ENCODE measurements at regions not wholly inside any gene's neighbourhood (a gene's known extent, or its start where the extent isn't known, plus 50 kb on each side); places are given as distances from the start of the nearest gene placed in this dataset.
"Not testable (repeated sequence)": the region's sequence is repeated elsewhere in the genome, so short reads cannot be mapped to it uniquely, and the experiment has no call there.

DNA sequence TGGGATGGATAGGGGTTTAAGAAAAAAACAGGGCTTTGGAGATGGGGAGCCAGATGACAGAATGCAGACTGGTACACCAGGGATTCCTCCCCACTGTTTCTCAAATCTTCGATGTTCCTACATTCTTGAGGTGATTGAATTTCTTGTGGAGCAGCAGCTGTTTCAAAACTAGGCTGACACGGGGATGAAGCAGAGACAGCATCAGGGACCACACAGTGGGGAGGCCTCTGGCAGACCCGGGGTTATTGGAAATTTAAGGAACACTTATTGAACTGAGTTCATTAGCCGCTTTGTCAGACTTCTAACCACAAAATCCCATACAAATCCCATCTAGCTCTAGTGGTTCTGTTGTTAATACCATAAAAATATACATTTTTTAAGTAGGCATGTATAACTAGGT is 621.4 kb upstream of the GBE1 start:
- DNase-seq: no peak

DNA sequence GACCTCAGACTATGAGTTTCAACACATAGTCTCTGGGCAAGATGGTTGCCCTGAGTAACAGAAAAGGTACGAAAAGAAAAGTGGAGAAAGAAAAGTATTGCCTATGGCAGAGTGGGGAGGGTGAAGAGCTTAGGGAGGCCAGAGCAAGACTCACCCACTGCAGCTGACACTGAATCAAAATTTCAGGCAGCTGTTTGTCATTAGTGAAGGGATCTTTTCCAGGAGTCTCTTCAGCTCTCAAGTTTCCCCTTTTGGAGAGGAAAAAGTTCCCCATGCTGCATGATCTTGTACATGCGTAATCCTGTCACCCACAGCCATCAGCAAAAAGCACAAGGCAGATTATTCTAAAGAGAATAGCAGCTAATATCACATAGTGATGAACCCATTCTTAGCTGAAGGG is 616.9 kb upstream of the GBE1 start:
- no peak for DNase-seq

DNA sequence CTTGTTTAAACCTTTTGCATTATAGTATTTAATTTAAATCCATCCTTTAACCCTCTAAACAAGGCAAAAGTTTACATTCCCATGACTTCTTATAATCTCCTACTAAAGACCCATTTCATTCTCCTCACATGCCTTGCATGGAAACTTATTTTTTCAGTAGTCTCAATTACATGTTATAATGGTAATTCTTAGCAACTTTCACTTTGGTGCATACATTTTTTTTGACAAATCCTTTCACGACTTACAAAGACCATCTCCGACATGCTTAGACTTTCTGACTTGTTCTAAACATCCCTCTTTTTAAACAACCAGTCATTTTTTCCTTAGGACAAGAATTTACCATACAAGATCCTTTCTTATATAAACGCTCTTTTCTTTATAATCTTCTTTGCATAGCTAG is 615.4 kb upstream of the GBE1 start:
- DNase-seq: no peak

DNA sequence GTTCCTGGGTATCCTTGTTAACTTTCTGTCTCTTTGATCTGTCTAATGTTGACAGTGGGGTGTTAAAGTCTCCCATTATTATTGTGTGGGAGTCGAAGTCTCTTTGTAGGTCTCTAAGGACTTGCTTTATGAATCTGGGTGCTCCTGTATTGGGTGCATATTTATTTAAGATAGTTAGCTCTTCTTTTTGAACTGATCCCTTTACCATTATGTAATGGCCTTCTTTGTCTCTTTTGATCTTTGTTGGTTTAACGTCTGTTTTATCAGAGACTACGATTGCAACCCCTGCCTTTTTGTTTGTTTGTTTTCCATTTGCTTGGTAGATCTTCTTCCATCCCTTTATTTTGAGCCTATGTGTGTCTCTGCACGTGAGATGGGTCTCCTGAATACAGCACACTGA is 612.4 kb upstream of the GBE1 start:
- DNase-seq: not testable (repeated sequence)

DNA sequence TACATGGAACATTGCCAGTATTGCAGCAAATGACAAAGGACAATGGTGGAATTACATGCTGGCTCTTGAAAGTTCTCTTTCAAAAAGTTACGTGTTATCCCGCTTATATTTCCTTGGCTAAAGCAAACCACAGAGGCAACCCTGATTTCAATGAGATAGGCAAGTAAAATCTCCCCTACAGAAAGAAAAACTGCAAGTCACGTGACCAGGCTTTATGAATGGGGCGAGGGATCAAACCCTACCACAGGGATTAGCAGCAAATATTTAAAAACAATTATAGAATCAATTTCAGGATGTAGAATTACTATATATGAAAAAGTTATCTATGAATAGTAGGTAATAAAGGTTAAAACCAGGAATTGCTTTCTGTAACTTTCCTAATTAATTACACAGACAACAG is 603.4 kb upstream of the GBE1 start:
- DNase-seq: no peak

DNA sequence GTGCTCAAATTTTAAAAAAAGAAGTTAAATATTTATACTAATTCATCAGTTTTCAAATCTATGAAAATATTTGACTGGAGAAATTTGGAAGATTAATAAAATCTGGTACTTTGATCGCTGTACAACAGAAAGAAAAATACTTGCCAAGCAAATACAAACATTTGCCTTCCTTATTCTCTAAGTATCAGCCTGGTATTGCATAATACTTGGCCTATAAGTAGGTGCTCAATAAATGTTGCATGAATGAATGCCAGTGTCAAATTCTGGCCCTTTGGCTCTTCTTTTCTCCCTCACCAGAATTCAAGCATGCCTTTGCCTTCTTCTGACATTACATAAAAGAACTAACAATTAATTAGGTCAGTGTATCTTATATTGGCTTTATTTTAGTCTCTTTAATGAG is 601.7 kb upstream of the GBE1 start:
- DNase-seq: no peak

DNA sequence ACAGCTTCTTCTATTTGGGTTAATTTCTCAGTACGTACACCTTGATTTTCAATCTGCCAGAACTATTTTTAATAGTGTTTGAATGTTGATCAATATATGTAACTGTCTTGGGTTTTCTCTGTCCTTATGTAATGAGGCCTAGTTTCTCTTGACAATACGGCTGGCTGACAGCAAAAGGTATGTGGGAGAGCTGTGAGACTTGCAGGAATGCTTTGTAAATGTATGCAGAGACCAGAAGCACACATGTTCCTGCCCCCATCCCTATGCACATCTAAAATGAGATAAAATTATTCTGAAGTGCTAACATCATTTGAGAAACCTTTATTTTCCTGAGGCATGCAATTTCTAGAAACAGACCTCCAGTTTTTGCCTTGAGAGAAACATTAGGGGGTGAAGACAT is 593.8 kb upstream of the GBE1 start:
- no peak for DNase-seq

DNA sequence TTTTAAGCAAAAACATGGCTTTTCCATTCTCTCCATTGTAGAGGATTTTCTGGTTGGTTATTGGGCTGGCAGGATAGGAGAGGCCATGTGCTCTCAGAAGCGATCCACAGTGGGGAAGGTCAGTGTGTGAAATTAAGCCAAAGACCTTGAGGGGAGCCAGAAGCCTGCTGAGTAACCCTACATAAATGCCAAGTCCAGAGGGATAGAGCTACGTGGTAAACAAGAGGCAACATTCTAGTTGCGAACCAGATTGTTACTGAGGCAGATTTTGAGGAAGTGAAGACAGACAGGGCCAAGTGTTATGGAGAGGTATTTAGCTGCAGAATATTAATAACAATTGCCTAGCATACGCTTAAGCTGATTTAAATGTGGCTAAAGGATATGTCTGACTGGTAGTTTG is 592.8 kb upstream of the GBE1 start:
- DNase-seq: no peak

- no peak for DNase-seq
Observed at GRCh38 chr3:82353306-82354171, 592.1 kb upstream of the GBE1 start.

GRCh38 chr3:82347585-82347984 is 586.1 kb upstream of the GBE1 start:
- DNase-seq: no peak

- DNase-seq: no peak
Observed at GRCh38 chr3:82342521-82342920, 581.1 kb upstream of the GBE1 start.

GRCh38 chr3:82329300-82329699 is 567.9 kb upstream of the GBE1 start:
- DNase-seq: no peak

GRCh38 chr3:82311901-82312300 is 550.5 kb upstream of the GBE1 start:
- DNase-seq: no peak

GRCh38 chr3:82308755-82309154 is 547.3 kb upstream of the GBE1 start:
- no peak for DNase-seq

GRCh38 chr3:82306189-82306588 is 544.7 kb upstream of the GBE1 start:
- no peak for DNase-seq

GRCh38 chr3:82294609-82295008 is 533.2 kb upstream of the GBE1 start:
- no peak for DNase-seq

- no peak for DNase-seq
Observed at GRCh38 chr3:82293867-82294266, 532.4 kb upstream of the GBE1 start.

- DNase-seq: no peak
Observed at GRCh38 chr3:82293435-82293834, 532.0 kb upstream of the GBE1 start.

DNA sequence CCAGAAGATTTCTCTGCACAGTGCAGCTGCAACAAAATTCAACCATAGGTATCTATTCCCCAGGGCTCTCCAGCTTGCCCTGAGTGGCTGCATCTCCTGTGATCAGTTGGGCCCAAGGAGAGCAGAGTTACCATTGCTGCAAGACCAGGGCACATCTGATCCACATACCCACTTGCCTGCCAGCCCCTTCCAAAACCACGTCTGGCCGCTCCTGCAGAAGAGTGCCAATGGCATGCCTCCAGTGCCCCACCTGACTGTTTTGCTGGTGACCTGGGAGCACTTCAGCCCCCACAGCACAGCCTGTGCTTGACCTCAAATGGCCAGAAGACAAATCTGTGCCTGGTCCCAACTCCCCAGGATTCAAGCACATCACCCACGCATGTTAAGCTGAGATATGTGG is 526.1 kb upstream of the GBE1 start:
- DNase-seq: no peak

DNA sequence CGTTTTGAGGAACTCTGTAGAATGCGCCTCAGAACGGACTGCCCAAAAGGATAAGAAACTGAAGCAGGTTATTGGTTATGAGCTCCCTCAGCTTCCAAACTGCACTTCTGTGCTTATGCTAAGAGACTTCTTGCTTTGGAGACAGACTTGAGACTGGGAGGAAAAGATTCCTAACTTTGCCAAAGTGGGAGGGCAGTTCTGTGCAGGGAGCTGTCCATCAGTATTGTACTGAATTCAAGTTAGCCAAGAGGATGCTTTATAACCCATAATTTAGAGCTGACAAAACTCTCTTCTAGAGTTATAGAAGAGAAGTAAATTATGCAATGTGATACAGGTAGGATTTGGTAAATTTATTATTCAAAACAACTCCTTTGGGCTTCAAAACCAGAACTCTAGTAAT is 519.8 kb upstream of the GBE1 start:
- no peak for DNase-seq

- DNase-seq: no peak
Observed at GRCh38 chr3:82276992-82277391, 515.5 kb upstream of the GBE1 start.

DNA sequence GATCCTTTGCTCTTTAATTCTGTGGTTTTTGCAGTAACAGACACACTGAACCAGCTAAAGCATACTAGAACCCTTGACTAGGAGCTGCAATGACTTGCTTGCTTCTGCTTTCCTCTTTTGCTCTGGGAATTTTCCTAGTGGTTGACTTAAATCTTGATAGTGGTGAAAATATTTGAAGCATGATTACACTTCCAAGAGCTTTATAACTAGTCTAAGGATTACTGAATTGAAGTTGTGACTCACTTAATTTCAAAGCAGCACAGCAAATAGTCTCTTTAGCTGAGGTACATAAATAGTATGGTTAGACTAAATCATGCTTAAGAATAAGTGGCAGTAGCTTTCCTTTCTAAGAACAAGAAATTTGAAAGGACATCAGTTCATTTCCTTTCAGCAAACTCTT is 513.5 kb upstream of the GBE1 start:
- no peak for DNase-seq

- DNase-seq: no peak
Observed at GRCh38 chr3:82265747-82266146, 504.3 kb upstream of the GBE1 start.

DNA sequence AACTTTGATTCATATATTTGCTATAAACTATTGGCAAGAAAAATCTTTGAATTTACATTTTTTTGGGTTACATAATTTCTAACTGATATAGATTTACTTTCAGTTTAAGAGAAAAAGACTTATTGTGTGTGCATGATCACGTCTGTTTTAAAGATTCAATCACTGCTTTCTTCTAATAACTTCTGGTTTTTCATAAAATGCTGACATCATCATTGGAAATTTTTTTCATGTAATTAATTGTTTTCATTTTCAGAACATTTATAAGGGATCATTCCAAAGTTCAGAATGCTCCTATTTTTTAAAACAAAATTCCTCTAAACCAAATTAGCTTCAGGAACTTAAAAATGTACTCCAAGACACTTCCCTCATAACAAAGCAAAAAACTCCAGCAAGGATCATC is 500.7 kb upstream of the GBE1 start:
- no peak for DNase-seq

DNA sequence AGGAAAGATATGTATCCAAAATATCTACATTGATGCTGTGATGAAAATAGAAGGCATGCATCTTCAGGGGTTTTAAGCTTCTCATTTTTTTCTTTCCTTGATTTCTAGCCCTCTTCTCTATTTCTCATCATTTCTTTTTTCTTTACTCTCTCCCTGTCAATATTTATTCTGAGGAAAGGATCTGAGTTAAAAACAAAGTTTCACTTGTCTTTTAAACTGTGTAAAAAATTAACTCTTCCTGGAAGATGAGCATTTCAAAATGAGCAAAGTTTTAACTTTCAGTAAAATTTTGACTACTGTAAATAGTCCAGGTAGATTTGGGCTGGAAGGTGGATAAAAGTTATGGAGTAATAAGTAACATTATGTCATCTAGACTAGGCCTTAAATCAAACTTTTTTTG is 500.2 kb upstream of the GBE1 start:
- DNase-seq: no peak

All from activated CD4-positive, alpha-beta T cell treated with anti-CD3 and anti-CD28 coated beads for 48 hours (primary cell).